ENCODE measurements at regions not wholly inside any gene's neighbourhood (a gene's known extent, or its start where the extent isn't known, plus 50 kb on each side); places are given as distances from the start of the nearest gene placed in this dataset.

GRCh38 chr12:66859751-66860440 is 181.0 kb upstream of the GRIP1 start:
- no peak for DNase-seq

- peak; percentile 47 for DNase-seq
Measured at GRCh38 chr12:66860752-66861750, 182.2 kb upstream of the GRIP1 start.

GRCh38 chr12:66862356-66862985 is 183.6 kb upstream of the GRIP1 start:
- no peak for DNase-seq

GRCh38 chr12:66863276-66863675 is 184.4 kb upstream of the GRIP1 start:
- no peak for DNase-seq

GRCh38 chr12:66877925-66878324 is 199.0 kb upstream of the GRIP1 start:
- no peak for DNase-seq

- peak; percentile 74 for DNase-seq
Measured at GRCh38 chr12:66879409-66879808, 200.5 kb upstream of the GRIP1 start.

GRCh38 chr12:66881386-66881785 is 202.5 kb upstream of the GRIP1 start:
- no peak for DNase-seq

GRCh38 chr12:66884091-66884490 is 205.2 kb upstream of the GRIP1 start:
- no peak for DNase-seq

- no peak for DNase-seq
Measured at GRCh38 chr12:66885115-66885875, 206.4 kb upstream of the GRIP1 start.

GRCh38 chr12:66896797-66897196 is 217.9 kb upstream of the GRIP1 start:
- no peak for DNase-seq

- no peak for DNase-seq
Measured at GRCh38 chr12:66898700-66899469, 220.0 kb upstream of the GRIP1 start.

- DNase-seq: no peak
Measured at GRCh38 chr12:66899588-66899987, 220.7 kb upstream of the GRIP1 start.

GRCh38 chr12:66900616-66901015 is 221.7 kb upstream of the GRIP1 start:
- no peak for DNase-seq

GRCh38 chr12:66901138-66901932 is 222.5 kb upstream of the GRIP1 start:
- DNase-seq: no peak

- no peak for DNase-seq
Measured at GRCh38 chr12:66902020-66902419, 223.1 kb upstream of the GRIP1 start.

GRCh38 chr12:66903782-66904396 is 225.0 kb upstream of the GRIP1 start:
- no peak for DNase-seq

GRCh38 chr12:66905201-66905600 is 226.3 kb upstream of the GRIP1 start:
- DNase-seq: no peak

GRCh38 chr12:66910366-66910974 is 231.6 kb upstream of the GRIP1 start:
- no peak for DNase-seq

- peak; percentile 45 for DNase-seq
Measured at GRCh38 chr12:66915306-66915904, 236.5 kb upstream of the GRIP1 start.

GRCh38 chr12:66916189-66916588 is 237.3 kb upstream of the GRIP1 start:
- no peak for DNase-seq
